ENCODE measurements at regions not wholly inside any gene's neighbourhood (a gene's known extent, or its start where the extent isn't known, plus 50 kb on each side); places are given as distances from the start of the nearest gene placed in this dataset.

- no peak for TF ChIP-seq POLR2A (IDR thresholded peaks at IDR 0.05)
- TF ChIP-seq CTCF (IDR thresholded peaks at IDR 0.05), result no peak
- TF ChIP-seq POLR2AphosphoS5 (IDR thresholded peaks at IDR 0.05), result no peak
Observed at GRCh38 chr5:5628866-5629606, 206.6 kb downstream of the ICE1 start.

All from breast epithelium (tissue), 3 donors.